ENCODE measurements at regions not wholly inside any gene's neighbourhood (a gene's known extent, or its start where the extent isn't known, plus 50 kb on each side); places are given as distances from the start of the nearest gene placed in this dataset.

GRCh38 chr6:14397518-14397901 is 279.9 kb downstream of the CD83 start:
- TF ChIP-seq SIN3A (IDR thresholded peaks at IDR 0.05; ENCODE audit: borderline replicate concordance, insufficient read depth, low read length) (no peak), TAF1 (IDR thresholded peaks at IDR 0.05; ENCODE audit: borderline replicate concordance, insufficient read depth, low read length) (no peak), FOXP2 (optimal IDR thresholded peaks at IDR 0.05; ENCODE audit: borderline replicate concordance, extremely low read depth, extremely low read length, insufficient read depth) (no peak), POLR2AphosphoS5 (IDR thresholded peaks at IDR 0.05; ENCODE audit: low read depth, low read length) (no peak)
- TF ChIP-seq, protein P1, sequence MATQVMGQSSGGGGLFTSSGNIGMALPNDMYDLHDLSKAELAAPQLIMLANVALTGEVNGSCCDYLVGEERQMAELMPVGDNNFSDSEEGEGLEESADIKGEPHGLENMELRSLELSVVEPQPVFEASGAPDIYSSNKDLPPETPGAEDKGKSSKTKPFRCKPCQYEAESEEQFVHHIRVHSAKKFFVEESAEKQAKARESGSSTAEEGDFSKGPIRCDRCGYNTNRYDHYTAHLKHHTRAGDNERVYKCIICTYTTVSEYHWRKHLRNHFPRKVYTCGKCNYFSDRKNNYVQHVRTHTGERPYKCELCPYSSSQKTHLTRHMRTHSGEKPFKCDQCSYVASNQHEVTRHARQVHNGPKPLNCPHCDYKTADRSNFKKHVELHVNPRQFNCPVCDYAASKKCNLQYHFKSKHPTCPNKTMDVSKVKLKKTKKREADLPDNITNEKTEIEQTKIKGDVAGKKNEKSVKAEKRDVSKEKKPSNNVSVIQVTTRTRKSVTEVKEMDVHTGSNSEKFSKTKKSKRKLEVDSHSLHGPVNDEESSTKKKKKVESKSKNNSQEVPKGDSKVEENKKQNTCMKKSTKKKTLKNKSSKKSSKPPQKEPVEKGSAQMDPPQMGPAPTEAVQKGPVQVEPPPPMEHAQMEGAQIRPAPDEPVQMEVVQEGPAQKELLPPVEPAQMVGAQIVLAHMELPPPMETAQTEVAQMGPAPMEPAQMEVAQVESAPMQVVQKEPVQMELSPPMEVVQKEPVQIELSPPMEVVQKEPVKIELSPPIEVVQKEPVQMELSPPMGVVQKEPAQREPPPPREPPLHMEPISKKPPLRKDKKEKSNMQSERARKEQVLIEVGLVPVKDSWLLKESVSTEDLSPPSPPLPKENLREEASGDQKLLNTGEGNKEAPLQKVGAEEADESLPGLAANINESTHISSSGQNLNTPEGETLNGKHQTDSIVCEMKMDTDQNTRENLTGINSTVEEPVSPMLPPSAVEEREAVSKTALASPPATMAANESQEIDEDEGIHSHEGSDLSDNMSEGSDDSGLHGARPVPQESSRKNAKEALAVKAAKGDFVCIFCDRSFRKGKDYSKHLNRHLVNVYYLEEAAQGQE (IDR thresholded peaks at IDR 0.05; ENCODE audit: insufficient read depth in 1 of 2, low read depth in 2 of 2, low read length in 2 of 2) = no peak

DNA sequence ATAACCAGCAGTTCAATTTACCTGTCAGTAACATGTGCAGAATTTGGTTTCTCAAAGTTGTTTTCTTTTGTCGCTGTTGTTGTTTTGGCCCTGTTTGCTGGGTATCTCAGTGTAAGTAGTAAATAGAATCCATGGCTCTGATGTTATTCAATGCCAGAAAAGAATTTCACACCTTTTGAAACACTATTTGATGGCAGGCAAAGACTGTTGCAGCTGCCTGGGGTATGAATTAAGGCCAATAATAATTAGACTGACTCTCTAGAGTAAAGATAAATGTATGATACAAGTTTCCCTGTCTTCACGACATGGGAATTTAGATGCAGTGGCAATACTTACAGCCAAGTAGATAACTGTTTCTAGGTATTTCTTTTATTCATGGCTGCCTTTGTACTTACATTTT is 281.4 kb downstream of the CD83 start:
- TF ChIP-seq TAF1 (IDR thresholded peaks at IDR 0.05; ENCODE audit: borderline replicate concordance, insufficient read depth, low read length) (no peak), POLR2AphosphoS5 (IDR thresholded peaks at IDR 0.05; ENCODE audit: low read depth, low read length) (no peak)

GRCh38 chr6:14399635-14400034 is 282.1 kb downstream of the CD83 start:
- TF ChIP-seq POLR2AphosphoS5 (IDR thresholded peaks at IDR 0.05; ENCODE audit: low read depth, low read length) (no peak), FOXP2 (optimal IDR thresholded peaks at IDR 0.05; ENCODE audit: borderline replicate concordance, extremely low read depth, extremely low read length, insufficient read depth) (no peak), TAF1 (IDR thresholded peaks at IDR 0.05; ENCODE audit: borderline replicate concordance, insufficient read depth, low read length) (no peak), SIN3A (IDR thresholded peaks at IDR 0.05; ENCODE audit: borderline replicate concordance, insufficient read depth, low read length) (no peak)
- TF ChIP-seq, protein P1 (IDR thresholded peaks at IDR 0.05; ENCODE audit: insufficient read depth in 1 of 2, low read depth in 2 of 2, low read length in 2 of 2) = no peak

DNA sequence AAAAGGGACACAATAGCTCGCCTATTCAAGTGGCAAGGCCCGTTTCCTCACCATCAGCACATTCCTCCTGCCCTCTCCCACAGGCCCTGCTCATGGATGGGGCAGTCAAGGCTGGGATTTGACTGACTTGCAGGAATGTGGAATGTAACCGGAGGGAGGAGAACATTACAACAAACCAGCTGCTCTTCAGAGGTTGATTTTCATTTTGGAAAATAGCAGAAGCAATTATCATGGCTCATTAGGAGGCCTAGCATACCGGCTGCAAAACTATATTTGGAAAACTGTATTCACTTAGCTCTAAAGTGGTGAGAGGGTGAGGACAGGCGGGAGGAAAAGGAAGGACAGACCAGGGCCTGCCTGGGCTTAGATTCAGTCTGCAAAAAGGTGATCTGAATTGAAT is 283.7 kb downstream of the CD83 start:
- TF ChIP-seq, protein P1 (IDR thresholded peaks at IDR 0.05; ENCODE audit: insufficient read depth in 1 of 2, low read depth in 2 of 2, low read length in 2 of 2) = no peak
- TF ChIP-seq POLR2AphosphoS5 (IDR thresholded peaks at IDR 0.05; ENCODE audit: low read depth, low read length) = no peak
- TF ChIP-seq FOXP2 (optimal IDR thresholded peaks at IDR 0.05; ENCODE audit: borderline replicate concordance, extremely low read depth, extremely low read length, insufficient read depth) = no peak
- no peak for TF ChIP-seq TAF1 (IDR thresholded peaks at IDR 0.05; ENCODE audit: borderline replicate concordance, insufficient read depth, low read length)
- no peak for TF ChIP-seq SIN3A (IDR thresholded peaks at IDR 0.05; ENCODE audit: borderline replicate concordance, insufficient read depth, low read length)

- TF ChIP-seq SIN3A (IDR thresholded peaks at IDR 0.05; ENCODE audit: borderline replicate concordance, insufficient read depth, low read length) = no peak
- TF ChIP-seq TAF1 (IDR thresholded peaks at IDR 0.05; ENCODE audit: borderline replicate concordance, insufficient read depth, low read length) = no peak
- no peak for TF ChIP-seq POLR2AphosphoS5 (IDR thresholded peaks at IDR 0.05; ENCODE audit: low read depth, low read length)
- TF ChIP-seq, protein P1 (IDR thresholded peaks at IDR 0.05; ENCODE audit: insufficient read depth in 1 of 2, low read depth in 2 of 2, low read length in 2 of 2) = no peak
- TF ChIP-seq FOXP2 (optimal IDR thresholded peaks at IDR 0.05; ENCODE audit: borderline replicate concordance, extremely low read depth, extremely low read length, insufficient read depth) = no peak
Observed at GRCh38 chr6:14406614-14407331, 289.2 kb downstream of the CD83 start.
